GM23338 (cell line): ENCODE measurements at regions not wholly inside any gene's neighbourhood (a gene's known extent, or its start where the extent isn't known, plus 50 kb on each side); places are given as distances from the start of the nearest gene placed in this dataset.

Source experiments
- ATAC-seq: fragments of 200-7000 bp; cut with Tn5 transposase; 3 replicates; pipeline ENCODE4 v1.9.1; 2020
- DNase-seq: peaks from one replicate; pipeline ENCODE4 v3.0.0-alpha.2; 2015; ENCODE audit warnings: low spot score
- H2AFZ ChIP-seq: fragments of 200-600 bp; sonication (generic); 2 replicates; pipeline ENCODE4 v1.8.0; 2016; ENCODE audit warnings: antibody characterized with exemption, mild to moderate bottlenecking, moderate library complexity
- H3F3A ChIP-seq: fragments of 200-600 bp; sonication (generic); replicated peaks from 2 replicates; pipeline ENCODE4 v1.8.0; 2017; ENCODE audit warnings: antibody characterized with exemption, mixed run types, low read depth
- H3K27ac ChIP-seq: fragments of 200-600 bp; sonication (generic); 2 replicates; pipeline ENCODE4 v1.6.1; 2016; ENCODE audit warnings: low read depth
- H3K27me3 ChIP-seq: fragments of 200-600 bp; sonication (generic); 2 replicates; pipeline ENCODE4 v1.8.0; 2016; ENCODE audit warnings: mild to moderate bottlenecking, mixed run types, moderate library complexity; ENCODE audit not compliant: insufficient read depth
- H3K36me3 ChIP-seq: fragments of 200-600 bp; sonication (generic); 2 replicates; pipeline ENCODE4 v1.8.0; 2016; ENCODE audit warnings: mild to moderate bottlenecking; ENCODE audit not compliant: insufficient read depth
- H3K4me1 ChIP-seq: fragments of 200-600 bp; sonication (generic); 2 replicates; pipeline ENCODE4 v1.8.0; 2016; ENCODE audit warnings: mild to moderate bottlenecking, moderate library complexity; ENCODE audit not compliant: insufficient read depth
- H3K4me2 ChIP-seq: fragments of 200-600 bp; sonication (generic); 2 replicates; pipeline ENCODE4 v1.7.1; 2017; ENCODE audit warnings: mixed run types
- H3K4me3 ChIP-seq: fragments of 200-600 bp; sonication (generic); 2 replicates; pipeline ENCODE4 v1.6.1; 2016; ENCODE audit warnings: mixed run types
- H3K79me2 ChIP-seq: fragments of 200-600 bp; sonication (generic); replicated peaks from 2 replicates; pipeline ENCODE4 v1.8.0; 2017; ENCODE audit warnings: mild to moderate bottlenecking; ENCODE audit not compliant: insufficient read depth
- H3K9me2 ChIP-seq: fragments of 200-600 bp; sonication (generic); 2 replicates; pipeline ENCODE4 v1.8.0; 2017; ENCODE audit not compliant: insufficient read depth
- H4K20me1 ChIP-seq: fragments of 200-600 bp; sonication (generic); replicated peaks from 2 replicates; pipeline ENCODE4 v1.8.0; 2017; ENCODE audit warnings: mild to moderate bottlenecking; ENCODE audit not compliant: insufficient read depth
- H3K27ac Mint-ChIP-seq: 2 replicates; pipeline ENCODE4 v1.8.0; 2020; ENCODE audit warnings: inconsistent platforms, mild to moderate bottlenecking, moderate library complexity, mixed read lengths
- H3K27me3 Mint-ChIP-seq: 3 replicates; pipeline ENCODE4 v1.8.0; 2022; ENCODE audit warnings: low read depth, mild to moderate bottlenecking, moderate library complexity, mixed read lengths, inconsistent platforms; ENCODE audit not compliant: insufficient read depth, poor library complexity
- H3K36me3 Mint-ChIP-seq: 3 replicates; pipeline ENCODE4 v1.8.0; 2021; ENCODE audit warnings: low read depth, mild to moderate bottlenecking, inconsistent platforms, moderate library complexity, mixed read lengths
- H3K4me1 Mint-ChIP-seq: 3 replicates; pipeline ENCODE4 v1.8.0; 2020; ENCODE audit warnings: mild to moderate bottlenecking, inconsistent platforms, mixed read lengths
- H3K4me3 Mint-ChIP-seq: 3 replicates; pipeline ENCODE4 v1.8.0; 2021; ENCODE audit warnings: moderate library complexity, mild to moderate bottlenecking, inconsistent platforms, mixed read lengths
- H3K9me3 Mint-ChIP-seq: 3 replicates; pipeline ENCODE4 v1.8.0; 2020; ENCODE audit warnings: moderate library complexity, mild to moderate bottlenecking, inconsistent platforms, mixed read lengths
- CREB1 ChIP-seq: fragments of 250-450 bp; sonication (Bioruptor Pico); IDR thresholded peaks from 2 replicates; pipeline ENCODE4 v1.5.0; 2020; ENCODE audit warnings: low read depth, mild to moderate bottlenecking, moderate library complexity
- CTCF ChIP-seq, 2 experiments: fragments of 200-600 bp in 1 of 2; sonication (generic) in 1 of 2; conservative IDR thresholded peaks; 2 replicates each; pipeline versions ENCODE4 v1.5.1 to v1.6.1; 2016 to 2017; ENCODE audit warnings: antibody characterized with exemption in 2 of 2, low read depth in 2 of 2, mild to moderate bottlenecking in 2 of 2, moderate library complexity in 1 of 2
- ETS1 ChIP-seq: IDR thresholded peaks from 2 replicates; pipeline ENCODE4 v1.6.1; 2016; ENCODE audit warnings: antibody characterized with exemption
- EZH2 ChIP-seq: fragments of 200-600 bp; sonication (generic); IDR thresholded peaks from one replicate; pipeline ENCODE4 v1.8.0; 2017; ENCODE audit warnings: antibody characterized with exemption, mild to moderate bottlenecking, low read depth; ENCODE audit not compliant: unreplicated experiment
- EZH2phosphoT487 ChIP-seq: fragments of 200-600 bp; sonication (generic); IDR thresholded peaks from one replicate; pipeline ENCODE4 v1.8.1; 2018; ENCODE audit warnings: antibody characterized with exemption; ENCODE audit not compliant: unreplicated experiment
- JUNB ChIP-seq: IDR thresholded peaks from one replicate; pipeline ENCODE4 v1.6.1; 2016; ENCODE audit warnings: antibody characterized with exemption; ENCODE audit not compliant: unreplicated experiment
- NANOG ChIP-seq: IDR thresholded peaks from 2 replicates; pipeline ENCODE4 v1.6.1; 2016; ENCODE audit warnings: antibody characterized with exemption, borderline replicate concordance
- POLR2AphosphoS5 ChIP-seq: IDR thresholded peaks from 2 replicates; pipeline ENCODE4 v1.6.1; 2016; ENCODE audit warnings: antibody characterized with exemption, low read depth
- STAT1 ChIP-seq: IDR thresholded peaks from one replicate; pipeline ENCODE4 v1.6.1; 2016; ENCODE audit warnings: antibody characterized with exemption; ENCODE audit not compliant: unreplicated experiment
- ZNF114 ChIP-seq: fragments of 250-450 bp; sonication (Bioruptor Pico); IDR thresholded peaks from 2 replicates; pipeline ENCODE4 v1.5.0; 2020; ENCODE audit warnings: mild to moderate bottlenecking, moderate library complexity
- ZNF331 ChIP-seq: fragments of 250-450 bp; sonication (Bioruptor Pico); IDR thresholded peaks from 2 replicates; pipeline ENCODE4 v1.5.0; 2020; ENCODE audit warnings: low read depth, mild to moderate bottlenecking, moderate library complexity
- TF ChIP-seq, protein P1 (sequence below): IDR thresholded peaks from one replicate; pipeline ENCODE4 v1.6.1; 2018; ENCODE audit warnings: antibody characterized with exemption; ENCODE audit not compliant: unreplicated experiment
- TF ChIP-seq, protein P2 (sequence below): fragments of 250-450 bp; sonication (Bioruptor Pico); IDR thresholded peaks from 2 replicates; pipeline ENCODE4 v1.5.0; 2020; ENCODE audit warnings: mild to moderate bottlenecking, moderate library complexity

DNA sequence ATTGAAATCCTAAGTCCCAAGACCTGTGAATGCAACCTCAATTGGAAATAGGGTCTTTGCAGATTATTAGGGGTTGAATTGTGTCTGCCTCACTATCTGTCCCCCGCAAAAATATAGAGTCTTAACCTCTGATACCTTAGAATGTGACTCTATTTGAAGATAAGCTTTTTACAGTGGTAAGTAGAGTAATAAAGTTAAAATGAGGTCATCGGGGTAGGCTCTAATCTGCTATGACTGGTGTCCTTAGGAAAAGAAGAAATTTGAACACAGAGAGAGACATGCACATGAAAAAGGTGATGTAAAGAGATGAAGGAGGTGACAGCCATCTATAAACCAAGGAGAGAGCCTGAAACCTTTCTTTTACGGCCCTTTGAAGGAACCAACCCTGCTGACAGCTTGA, 287.1 kb upstream of the ADRA1B start:
- no peaks in the 10 kb centered on the region for H3K36me3 Mint-ChIP-seq
- Histone ChIP-seq H3K4me2 (no peak overlapping the region), H3K27ac (no peak overlapping the region), H3K27me3 (no peaks in the 10 kb centered on the region), H2AFZ (no peak overlapping the region), H3K36me3 (0 out of 2 replicates have a peak, but pooled peaks cover 3% of the 10 kb centered on the region), H3F3A (no peaks in the 10 kb centered on the region), H4K20me1 (no peaks in the 10 kb centered on the region), H3K79me2 (no peaks in the 10 kb centered on the region), H3K9me2 (0 out of 2 replicates have a peak, but pooled peaks cover 4% of the 10 kb centered on the region), H3K4me3 (no peak overlapping the region), H3K4me1 (no peaks in the 10 kb centered on the region)
- H3K27ac Mint-ChIP-seq = no peak overlapping the region
- H3K4me3 Mint-ChIP-seq = no peak overlapping the region
- H3K9me3 Mint-ChIP-seq = peaks cover 3% of the 10 kb centered on the region; the same call in 2 of the 3 replicates
- H3K4me1 Mint-ChIP-seq = no peaks in the 10 kb centered on the region
- ATAC-seq (no peak), DNase-seq (no peak)
- H3K27me3 Mint-ChIP-seq = peaks cover 2% of the 10 kb centered on the region
- no peak for TF ChIP-seq NANOG
- TF ChIP-seq EZH2 = no peak
- TF ChIP-seq ZNF331 (CRISPR knock-in tag) = no peak
- TF ChIP-seq STAT1 = no peak
- TF ChIP-seq ZNF114 (CRISPR knock-in tag) = no peak
- TF ChIP-seq CREB1 (CRISPR knock-in tag) = no peak
- TF ChIP-seq JUNB = no peak
- no peak for TF ChIP-seq ETS1
- TF ChIP-seq, protein P1, sequence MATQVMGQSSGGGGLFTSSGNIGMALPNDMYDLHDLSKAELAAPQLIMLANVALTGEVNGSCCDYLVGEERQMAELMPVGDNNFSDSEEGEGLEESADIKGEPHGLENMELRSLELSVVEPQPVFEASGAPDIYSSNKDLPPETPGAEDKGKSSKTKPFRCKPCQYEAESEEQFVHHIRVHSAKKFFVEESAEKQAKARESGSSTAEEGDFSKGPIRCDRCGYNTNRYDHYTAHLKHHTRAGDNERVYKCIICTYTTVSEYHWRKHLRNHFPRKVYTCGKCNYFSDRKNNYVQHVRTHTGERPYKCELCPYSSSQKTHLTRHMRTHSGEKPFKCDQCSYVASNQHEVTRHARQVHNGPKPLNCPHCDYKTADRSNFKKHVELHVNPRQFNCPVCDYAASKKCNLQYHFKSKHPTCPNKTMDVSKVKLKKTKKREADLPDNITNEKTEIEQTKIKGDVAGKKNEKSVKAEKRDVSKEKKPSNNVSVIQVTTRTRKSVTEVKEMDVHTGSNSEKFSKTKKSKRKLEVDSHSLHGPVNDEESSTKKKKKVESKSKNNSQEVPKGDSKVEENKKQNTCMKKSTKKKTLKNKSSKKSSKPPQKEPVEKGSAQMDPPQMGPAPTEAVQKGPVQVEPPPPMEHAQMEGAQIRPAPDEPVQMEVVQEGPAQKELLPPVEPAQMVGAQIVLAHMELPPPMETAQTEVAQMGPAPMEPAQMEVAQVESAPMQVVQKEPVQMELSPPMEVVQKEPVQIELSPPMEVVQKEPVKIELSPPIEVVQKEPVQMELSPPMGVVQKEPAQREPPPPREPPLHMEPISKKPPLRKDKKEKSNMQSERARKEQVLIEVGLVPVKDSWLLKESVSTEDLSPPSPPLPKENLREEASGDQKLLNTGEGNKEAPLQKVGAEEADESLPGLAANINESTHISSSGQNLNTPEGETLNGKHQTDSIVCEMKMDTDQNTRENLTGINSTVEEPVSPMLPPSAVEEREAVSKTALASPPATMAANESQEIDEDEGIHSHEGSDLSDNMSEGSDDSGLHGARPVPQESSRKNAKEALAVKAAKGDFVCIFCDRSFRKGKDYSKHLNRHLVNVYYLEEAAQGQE = no peak
- TF ChIP-seq, protein P2, sequence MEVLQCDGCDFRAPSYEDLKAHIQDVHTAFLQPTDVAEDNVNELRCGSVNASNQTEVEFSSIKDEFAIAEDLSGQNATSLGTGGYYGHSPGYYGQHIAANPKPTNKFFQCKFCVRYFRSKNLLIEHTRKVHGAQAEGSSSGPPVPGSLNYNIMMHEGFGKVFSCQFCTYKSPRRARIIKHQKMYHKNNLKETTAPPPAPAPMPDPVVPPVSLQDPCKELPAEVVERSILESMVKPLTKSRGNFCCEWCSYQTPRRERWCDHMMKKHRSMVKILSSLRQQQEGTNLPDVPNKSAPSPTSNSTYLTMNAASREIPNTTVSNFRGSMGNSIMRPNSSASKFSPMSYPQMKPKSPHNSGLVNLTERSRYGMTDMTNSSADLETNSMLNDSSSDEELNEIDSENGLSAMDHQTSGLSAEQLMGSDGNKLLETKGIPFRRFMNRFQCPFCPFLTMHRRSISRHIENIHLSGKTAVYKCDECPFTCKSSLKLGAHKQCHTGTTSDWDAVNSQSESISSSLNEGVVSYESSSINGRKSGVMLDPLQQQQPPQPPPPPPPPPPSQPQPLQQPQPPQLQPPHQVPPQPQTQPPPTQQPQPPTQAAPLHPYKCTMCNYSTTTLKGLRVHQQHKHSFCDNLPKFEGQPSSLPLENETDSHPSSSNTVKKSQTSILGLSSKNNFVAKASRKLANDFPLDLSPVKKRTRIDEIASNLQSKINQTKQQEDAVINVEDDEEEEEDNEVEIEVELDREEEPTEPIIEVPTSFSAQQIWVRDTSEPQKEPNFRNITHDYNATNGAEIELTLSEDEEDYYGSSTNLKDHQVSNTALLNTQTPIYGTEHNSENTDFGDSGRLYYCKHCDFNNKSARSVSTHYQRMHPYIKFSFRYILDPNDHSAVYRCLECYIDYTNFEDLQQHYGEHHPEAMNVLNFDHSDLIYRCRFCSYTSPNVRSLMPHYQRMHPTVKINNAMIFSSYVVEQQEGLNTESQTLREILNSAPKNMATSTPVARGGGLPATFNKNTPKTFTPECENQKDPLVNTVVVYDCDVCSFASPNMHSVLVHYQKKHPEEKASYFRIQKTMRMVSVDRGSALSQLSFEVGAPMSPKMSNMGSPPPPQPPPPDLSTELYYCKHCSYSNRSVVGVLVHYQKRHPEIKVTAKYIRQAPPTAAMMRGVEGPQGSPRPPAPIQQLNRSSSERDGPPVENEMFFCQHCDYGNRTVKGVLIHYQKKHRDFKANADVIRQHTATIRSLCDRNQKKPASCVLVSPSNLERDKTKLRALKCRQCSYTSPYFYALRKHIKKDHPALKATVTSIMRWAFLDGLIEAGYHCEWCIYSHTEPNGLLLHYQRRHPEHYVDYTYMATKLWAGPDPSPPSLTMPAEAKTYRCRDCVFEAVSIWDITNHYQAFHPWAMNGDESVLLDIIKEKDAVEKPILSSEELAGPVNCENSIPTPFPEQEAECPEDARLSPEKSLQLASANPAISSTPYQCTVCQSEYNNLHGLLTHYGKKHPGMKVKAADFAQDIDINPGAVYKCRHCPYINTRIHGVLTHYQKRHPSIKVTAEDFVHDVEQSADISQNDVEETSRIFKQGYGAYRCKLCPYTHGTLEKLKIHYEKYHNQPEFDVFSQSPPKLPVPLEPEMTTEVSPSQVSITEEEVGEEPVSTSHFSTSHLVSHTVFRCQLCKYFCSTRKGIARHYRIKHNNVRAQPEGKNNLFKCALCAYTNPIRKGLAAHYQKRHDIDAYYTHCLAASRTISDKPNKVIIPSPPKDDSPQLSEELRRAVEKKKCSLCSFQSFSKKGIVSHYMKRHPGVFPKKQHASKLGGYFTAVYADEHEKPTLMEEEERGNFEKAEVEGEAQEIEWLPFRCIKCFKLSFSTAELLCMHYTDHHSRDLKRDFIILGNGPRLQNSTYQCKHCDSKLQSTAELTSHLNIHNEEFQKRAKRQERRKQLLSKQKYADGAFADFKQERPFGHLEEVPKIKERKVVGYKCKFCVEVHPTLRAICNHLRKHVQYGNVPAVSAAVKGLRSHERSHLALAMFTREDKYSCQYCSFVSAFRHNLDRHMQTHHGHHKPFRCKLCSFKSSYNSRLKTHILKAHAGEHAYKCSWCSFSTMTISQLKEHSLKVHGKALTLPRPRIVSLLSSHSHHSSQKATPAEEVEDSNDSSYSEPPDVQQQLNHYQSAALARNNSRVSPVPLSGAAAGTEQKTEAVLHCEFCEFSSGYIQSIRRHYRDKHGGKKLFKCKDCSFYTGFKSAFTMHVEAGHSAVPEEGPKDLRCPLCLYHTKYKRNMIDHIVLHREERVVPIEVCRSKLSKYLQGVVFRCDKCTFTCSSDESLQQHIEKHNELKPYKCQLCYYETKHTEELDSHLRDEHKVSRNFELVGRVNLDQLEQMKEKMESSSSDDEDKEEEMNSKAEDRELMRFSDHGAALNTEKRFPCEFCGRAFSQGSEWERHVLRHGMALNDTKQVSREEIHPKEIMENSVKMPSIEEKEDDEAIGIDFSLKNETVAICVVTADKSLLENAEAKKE = no peak
- TF ChIP-seq CTCF (conservative IDR thresholded peaks at IDR 0.05; ENCODE audit: low read depth in 2 of 2) = no peak
- TF ChIP-seq EZH2phosphoT487 = no peak
- TF ChIP-seq POLR2AphosphoS5 = no peak
